HG03175 (cell line): ENCODE measurements at regions not wholly inside any gene's neighbourhood (a gene's known extent, or its start where the extent isn't known, plus 50 kb on each side); places are given as distances from the start of the nearest gene placed in this dataset.

Experiments used
- ATAC-seq: cut with Tn5 transposase; IDR thresholded peaks from one replicate; pipeline ENCODE4 v1.9.1; 2021; ENCODE audit warnings: mild to moderate bottlenecking, moderate library complexity; ENCODE audit not compliant: unreplicated experiment

DNA sequence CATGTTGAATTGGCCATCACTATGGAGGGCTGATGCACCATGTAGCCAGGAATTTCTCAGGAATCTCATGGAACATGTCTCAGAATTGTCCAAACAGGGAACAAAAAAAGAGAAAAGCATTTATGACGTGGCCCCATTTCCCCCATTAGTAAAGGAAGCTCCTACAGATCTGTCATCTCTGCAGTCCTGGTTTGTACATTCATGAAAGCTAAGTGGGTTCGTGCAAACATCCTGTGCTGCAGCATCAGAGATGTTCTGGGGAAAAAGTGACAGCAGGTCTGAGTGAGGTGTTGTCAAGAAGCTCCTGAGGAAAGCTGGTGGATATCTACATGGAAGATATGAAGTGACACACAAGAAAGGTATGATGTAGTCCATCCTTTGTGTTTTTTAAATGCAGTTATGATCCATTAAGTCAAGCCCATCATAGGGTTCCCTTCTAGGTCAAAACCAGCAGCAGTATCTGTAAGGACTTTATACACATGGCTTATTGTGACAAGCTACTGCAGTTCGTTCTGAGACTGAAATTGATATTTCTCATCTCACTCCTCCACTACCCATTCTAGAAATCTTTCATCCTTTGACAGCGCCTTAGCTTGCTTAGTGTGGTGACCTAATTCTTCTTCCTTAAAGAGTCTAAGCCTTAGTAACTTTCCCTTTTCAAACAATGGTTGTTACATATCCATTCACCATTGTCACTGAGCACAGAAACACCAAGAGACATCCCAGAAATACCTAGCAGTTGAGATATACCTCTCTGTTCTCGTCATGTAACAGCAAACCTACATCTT lies 200.0 kb upstream of the TCF21 start:
- ATAC-seq, result no peak

DNA sequence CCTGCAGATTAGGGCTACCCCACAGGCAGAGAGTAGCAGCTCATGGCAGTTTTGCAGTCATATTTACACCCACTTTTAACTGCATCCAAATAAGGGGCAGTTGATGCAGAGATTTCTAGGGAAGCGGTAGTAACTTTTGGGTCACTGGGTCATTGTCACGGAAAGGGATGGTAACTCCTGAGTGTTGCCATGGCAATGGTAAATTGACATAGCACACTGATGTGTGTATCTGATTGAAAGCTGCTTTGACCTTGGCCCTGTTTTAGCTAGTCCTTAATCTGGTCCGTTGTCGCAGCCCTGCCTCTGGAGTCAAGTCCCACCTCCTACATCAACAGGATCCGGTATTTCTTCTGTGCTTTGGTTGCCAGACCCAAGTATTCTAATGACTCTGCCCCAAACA lies 199.1 kb upstream of the TCF21 start:
- ATAC-seq, result no peak

DNA sequence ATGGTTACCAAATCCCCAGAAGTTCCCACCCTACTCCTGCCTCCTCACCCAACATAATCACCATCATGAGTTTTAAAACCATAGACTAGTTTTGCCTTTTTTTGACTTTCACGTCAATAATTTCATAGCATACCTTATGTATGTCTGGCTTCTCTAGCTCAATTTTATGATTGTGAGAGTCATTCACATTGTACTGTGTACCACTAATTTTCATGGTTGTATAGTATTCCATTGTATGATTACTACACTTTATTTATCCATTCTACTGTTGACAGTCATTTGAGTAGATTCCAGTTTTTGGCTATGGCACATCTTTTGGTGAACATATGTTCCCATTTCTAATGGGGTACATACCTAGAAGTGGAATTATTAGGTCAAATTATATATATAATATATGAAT lies 195.3 kb upstream of the TCF21 start:
- ATAC-seq, result no peak

DNA sequence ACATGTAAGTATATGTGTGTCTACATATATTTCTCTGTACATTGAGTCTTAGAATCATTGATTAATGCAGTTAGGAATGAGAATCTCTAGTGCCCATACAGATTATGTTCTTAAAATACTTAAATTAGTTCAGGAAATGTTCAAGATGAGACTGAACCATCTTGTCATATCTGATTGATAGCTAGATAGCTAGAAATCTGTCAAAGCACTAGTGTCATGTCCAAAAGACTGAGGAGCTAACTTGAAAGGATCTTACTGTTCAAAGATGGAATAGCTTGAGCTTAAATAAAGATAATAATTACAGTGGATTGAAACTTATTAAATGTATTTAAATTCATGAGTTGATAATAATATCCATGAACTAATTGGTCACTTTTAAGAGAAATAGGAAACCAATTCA lies 191.7 kb upstream of the TCF21 start:
- ATAC-seq, result no peak

DNA sequence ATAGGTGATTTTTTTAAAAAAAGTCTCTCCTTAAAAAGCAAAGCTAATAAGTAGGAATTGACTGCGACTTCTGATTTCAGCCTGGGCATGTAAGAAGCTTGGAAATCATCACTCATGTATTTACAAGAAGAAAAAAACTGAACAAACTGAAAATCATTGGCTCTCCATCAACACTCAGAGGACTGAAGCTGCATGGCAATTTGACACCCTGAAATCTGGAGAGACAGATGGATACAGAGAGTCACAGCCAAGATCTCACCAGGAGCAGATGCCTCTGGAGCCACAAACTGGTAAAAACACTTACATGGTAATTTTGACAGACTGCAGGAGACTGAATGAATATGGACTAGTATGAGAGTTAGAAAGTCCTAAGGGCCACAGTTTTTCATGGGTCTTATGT lies 191.2 kb upstream of the TCF21 start:
- ATAC-seq, result no peak

DNA sequence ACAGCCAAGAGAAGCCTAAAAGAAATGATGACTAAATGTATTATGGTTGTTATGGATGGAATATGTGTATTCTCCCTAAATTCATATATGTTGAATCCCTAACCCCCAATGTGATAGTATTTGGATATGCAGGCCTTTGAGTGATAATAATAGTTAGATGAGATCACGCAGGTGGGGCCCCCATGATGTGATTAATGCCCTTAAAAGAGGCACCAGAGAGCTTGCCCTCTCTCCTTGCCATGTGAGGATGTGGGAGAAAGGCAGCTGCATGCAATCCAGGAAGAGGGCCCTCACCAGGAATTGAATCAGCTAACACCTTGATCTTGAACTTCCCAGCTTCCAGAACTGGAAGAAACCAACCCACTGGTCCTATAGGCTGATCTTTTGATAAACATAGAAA lies 190.6 kb upstream of the TCF21 start:
- ATAC-seq, result no peak

DNA sequence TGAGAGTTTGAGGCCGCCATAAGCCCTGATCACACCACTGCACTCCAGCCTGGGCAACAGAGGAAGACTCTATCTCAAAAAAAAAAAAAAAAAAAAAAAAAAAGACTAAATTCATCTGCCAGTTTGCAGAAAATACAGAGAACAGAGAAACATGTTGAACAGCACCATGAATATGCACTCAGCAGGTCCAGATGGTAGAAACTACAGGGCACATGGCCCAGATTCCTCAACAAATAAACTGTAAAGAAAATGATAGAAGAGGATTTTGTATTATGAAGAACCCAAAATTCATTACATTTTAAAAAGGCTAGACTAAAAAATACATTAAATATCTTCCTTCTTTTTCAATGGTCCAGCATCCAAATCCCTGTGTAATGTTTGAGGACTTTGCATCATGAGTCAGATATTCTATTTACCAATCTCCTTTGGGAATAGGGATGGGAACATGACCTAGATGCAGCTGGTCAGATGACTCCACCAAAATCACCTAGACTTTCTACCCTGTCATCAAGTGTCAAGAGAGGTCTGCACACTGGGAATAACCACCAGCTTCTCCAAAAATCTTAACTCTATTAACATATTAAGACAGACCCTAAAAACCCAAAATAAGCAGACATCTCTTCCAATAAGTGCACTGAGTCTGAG lies 189.1 kb upstream of the TCF21 start:
- no peak for ATAC-seq

DNA sequence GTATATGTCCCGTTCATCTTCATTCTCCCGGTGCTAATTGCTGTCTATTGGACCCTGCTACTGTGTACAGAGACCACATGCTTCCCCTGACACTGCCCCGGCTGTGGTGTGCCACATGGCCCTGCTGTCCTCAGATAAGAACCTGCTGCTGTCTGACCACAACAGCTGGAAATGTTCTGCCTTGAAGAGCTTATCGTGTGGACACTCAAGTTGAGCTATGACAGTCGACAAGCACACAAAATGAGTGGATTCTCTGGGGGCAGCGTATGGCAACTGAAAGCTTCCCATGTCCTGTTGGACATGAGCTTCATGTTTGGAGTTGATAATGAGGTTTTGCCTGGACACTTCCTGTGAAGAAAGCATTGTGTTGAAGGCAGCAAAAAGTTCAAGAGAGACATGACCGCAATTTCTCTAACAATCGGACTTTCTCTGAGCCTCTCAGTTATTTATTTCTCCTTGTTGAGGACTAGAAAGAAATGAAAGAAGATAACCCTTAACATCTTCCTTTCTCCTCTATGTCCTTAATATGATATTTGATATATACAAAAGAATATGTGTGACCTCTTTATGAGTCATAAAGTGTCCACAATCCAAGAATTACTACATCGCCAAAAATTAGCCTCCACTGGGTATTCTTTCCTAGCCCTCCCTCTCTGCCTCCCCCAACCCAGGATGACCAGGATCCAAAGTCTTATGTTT lies 187.1 kb upstream of the TCF21 start:
- ATAC-seq, result no peak

DNA sequence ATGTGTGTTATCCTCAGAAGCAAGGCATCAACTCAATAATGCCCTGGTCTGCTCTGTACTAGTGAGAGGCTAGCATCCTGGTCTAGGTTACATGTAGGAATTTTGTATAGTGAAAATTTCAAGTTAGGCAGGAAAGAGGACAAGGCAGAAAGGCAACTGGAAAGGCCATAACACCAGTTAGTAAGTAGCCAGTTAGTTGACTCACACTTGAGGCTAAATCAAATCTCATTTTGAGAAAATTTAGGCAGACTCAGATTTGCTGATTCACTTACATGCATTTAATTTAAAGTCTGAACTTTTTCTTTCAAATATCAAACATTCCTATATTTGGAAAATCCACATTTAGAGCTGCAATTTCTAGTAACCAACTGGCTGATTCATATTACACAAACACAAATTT lies 184.5 kb upstream of the TCF21 start:
- ATAC-seq, result no peak

DNA sequence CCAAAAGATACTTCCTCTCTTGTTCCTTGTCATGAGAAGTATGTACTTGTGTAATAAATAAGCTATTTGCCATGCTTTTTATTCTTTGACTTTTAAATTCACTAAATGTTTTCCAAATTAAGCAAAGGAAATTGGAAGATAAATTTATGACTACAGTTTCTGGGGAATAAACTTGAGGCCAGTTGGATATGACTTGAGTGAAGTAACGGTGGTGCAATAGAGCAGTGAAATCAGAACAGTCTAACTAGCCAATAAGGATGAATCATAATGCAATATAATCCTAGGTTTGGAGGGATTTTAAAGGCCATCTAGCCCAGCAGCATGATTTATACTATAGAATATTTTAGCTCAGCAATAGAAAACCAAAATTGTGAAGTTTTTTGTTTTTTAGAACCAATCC lies 183.8 kb upstream of the TCF21 start:
- ATAC-seq, result no peak

DNA sequence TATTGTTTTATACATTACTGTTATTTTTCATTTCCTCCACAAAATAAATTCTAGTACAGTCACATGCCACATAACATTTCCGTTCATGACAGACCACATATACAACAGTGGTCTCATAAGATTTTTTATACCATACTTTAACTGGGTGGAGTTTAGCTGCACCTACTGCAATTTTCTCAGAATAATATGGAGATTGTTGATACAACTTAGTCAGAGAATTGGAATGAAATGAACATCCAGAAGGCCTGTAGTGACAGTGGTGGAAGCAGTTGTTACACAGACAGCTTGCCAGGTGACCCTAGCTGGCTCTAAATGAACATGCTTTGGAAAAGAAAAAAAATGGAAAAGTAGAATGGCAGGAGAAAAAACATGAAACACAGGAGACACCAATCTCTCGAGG lies 183.2 kb upstream of the TCF21 start:
- ATAC-seq, result no peak

DNA sequence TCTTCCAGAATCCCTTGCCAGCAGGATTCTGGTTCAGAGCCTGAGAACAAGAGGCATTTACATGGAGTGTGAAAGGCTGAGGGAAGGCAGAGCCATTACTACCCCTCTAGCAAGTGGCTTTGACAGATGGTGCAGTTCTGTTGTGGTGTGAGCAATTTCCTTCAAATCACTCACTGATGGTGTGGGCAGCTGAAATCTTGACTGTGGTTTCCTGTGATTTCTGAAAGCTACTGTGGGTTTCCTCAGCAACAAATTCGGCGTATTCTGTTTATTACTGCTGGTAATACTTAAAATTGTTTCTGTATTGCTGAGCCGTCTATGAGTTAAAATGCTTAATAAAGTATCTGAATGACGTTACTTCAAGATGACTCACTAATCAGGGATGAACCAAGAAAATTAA lies 181.5 kb upstream of the TCF21 start:
- peak; percentile 83 for ATAC-seq

DNA sequence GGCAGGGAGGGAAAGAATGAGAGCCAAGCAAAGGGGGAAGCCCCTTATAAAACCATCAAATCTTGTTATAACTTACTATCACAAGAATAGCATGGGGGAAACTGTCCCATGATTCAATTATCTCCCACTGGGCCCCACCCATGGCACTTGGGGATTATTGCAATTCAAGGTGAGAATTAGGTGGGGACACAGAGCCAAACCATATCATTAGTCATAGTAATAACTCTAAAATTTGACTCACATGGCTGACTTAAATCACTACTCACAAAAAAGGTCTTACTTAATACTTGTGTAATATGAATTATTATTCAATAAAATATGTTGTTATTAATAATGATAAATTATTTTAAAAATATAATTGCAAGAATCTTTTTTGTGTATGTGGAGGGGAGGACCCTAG lies 178.1 kb upstream of the TCF21 start:
- no peak for ATAC-seq

DNA sequence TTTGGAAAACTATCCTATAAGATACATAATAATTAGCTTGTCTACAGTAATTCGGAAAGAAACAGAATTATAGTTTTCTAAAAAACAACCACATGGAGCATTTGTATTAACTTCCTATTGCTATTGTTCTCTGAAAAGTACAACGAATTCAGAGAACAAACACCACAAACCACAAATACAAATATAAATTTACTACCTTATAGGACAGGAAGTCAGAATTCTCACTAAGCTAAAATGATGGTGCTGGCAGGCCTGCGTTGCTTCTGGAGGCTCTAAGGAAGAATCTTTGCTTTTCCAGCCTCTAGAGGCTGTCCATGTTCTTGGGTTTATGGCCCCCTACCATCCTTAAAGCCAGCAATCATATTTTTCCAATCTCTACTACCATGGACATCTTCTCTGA lies 173.6 kb upstream of the TCF21 start:
- no peak for ATAC-seq

DNA sequence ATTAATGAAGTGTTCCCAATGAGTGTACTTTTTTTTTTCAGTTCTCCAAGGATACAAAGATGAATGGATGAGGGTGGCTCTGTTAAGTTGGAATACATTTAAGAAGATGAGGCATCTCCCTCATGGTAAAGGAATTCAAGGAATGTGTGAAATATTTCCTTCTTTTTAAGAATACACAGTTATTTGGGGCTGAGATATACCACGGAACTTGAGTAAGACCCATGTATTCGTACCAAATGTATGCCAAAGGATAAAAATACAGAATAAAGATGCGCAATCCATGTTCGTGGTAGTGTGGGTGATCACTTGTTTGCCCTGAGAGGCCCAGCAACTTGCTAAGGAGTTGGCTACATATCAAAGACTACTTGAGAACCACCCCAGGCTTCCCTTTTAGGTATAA lies 164.2 kb upstream of the TCF21 start:
- ATAC-seq, result no peak

DNA sequence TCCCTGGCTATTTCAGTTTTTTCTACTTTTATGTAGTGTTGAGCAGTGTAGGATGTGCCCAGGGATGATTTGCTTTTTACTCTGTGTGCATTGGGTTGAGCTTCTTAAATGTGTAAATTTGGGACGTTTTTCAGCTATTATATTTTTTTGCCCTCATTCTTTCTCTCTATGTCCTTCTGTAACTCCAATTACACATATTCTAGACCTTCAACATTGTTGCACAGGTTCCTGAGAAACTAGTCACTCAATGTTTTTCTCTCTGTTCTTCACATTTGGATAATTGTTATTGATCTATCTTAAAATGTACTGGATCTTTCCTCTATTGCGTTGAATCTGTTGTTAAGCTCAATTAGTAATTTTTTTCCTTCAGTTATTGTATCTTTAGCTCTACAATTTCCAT lies 162.7 kb upstream of the TCF21 start:
- ATAC-seq, result no peak

DNA sequence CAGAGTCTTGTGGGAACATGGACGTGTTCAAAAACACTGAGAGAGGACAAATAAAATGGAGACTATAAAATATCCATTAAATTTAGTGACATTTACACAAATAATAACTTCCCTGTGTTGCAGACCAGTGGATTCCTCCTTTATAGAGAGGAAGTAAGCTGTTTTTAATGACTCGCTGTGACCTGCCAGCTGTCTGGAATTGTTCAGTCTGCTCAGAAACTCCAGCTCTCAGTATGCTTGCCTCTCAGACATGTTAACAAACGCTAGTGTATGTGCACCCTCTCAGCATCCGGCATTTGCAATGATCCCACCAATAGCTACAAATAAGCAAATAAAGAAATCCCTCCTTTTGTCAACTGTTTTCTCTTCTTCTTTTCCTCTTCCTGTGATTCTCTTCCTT lies 158.0 kb upstream of the TCF21 start:
- no peak for ATAC-seq

DNA sequence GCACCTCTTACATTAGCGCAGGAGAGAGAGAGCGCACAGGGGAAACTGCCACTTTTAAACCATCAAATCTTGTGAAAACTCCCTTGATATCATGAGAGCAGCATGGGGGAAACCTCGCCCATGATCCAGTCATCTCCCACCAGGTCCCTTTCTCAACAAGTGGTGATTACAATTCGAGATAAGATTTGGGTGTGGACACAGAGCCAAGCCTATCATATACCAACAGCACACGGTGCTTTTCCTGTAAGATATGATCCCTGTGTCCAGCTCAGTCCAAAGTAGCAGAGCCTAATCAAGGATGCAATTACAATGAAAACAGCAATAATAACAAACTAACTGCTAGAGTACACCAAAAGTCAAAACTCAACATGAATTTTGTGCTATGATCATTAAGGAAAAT lies 148.7 kb upstream of the TCF21 start:
- ATAC-seq, result no peak

DNA sequence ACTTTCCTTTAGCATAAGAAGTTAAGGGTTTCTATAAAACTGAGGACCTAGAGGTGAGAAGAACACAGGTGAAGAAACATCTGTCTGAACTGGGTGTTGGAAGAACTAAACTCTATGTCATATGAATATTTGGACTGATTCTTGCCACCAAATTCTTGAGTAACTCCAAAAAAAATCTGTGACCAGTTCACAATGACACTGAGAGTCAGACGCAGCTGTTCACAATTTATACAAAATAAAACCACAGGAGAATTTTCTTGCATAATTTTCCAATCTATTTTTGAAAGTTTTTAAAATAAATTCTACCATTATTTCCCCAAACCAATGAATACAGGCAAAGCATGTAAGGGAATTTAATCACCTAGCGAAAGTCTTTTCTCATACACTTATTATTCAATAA lies 148.1 kb upstream of the TCF21 start:
- no peak for ATAC-seq

DNA sequence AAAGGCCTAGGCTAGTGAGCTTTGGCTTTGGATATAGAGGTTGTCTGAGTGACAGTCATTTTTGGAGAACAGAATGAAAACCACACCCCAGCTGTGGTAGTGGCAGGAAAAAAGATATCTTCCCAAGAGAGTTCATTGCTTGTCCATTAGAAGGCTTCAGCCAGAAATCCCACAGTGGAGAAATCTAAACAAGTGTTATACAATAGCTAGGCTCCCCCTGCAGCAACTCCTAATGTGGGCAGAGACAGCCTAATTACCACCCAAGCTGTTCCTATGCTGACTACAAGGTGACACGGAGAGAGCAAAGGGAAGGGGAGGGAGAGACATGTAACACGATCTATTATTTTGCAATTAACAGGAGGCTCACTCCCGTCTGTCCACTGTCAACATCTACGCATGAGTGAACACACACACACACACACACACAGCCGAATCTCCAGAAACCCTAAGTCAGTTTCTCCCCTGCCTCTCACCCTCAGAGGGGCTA lies 147.5 kb upstream of the TCF21 start:
- ATAC-seq, result no peak

DNA sequence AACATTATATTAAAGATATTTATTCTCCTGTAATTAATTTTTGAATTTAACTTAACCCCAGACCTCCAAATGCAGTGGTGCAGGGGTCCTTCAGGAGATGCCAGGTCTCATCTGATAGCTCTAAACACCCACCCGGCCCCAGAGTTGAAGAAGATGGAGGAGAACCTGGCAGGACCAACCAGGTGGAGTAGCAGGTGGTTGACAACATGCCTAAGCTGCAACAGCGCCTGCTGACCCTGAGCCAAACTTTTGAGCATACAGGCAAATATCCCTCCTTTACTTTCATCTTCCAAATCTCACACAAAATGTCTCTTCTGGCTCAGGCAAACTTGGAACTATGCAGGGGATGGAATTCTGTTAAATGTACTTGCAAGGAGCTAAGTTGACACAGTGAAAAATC lies 145.3 kb upstream of the TCF21 start:
- ATAC-seq, result no peak

DNA sequence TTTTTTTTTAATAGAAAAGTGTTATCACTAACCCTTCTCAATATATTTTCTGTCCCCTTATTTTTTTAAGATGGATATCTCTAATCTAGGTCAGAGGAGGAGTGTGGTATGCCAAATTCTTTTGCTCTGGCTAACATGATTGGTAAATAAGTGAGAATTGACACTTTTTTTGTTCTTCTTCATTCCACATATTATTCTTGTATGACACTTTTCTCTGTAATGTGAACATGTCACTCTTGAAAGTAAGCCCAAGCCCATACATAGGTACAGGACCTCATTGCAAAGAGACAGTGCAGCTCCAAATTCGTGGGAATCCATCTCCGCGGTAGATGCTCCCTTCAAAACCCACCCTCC lies 142.5 kb upstream of the TCF21 start:
- no peak for ATAC-seq
